Natural killer cell (primary cell): ENCODE measurements at regions not wholly inside any gene's neighbourhood (a gene's known extent, or its start where the extent isn't known, plus 50 kb on each side); places are given as distances from the start of the nearest gene placed in this dataset.

Experiments
- ATAC-seq, 3 donors: fragments of 150-1000 bp in 2 of 3; fragments of 200-7000 bp in 1 of 3; cut with Tn5 transposase; 1 replicate in 1 of 3; 2 replicates in 2 of 3; pipeline ENCODE4 v1.10.0; 2021; ENCODE audit warnings: mild to moderate bottlenecking in 2 of 3, moderate library complexity in 2 of 3
- DNase-seq, 2 donors: peaks; one replicate each; pipeline versions ENCODE4 v3.0.0 to v3.0.0-alpha.2; 2013 to 2021; ENCODE audit warnings: mixed read lengths in 1 of 2
- H3K27ac ChIP-seq: one replicate; pipeline ENCODE4 v1.5.1; 2013; ENCODE audit warnings: mild to moderate bottlenecking, low read length
- H3K27me3 ChIP-seq: one replicate; pipeline ENCODE4 v1.6.1; 2013; ENCODE audit warnings: low read length; ENCODE audit not compliant: control insufficient read depth, insufficient read depth
- H3K36me3 ChIP-seq: one replicate; pipeline ENCODE4 v1.6.1; 2013; ENCODE audit warnings: low read length; ENCODE audit not compliant: control insufficient read depth, insufficient read depth
- H3K4me1 ChIP-seq: one replicate; pipeline ENCODE4 v1.6.1; 2013; ENCODE audit warnings: low read length; ENCODE audit not compliant: control insufficient read depth, insufficient read depth
- H3K4me3 ChIP-seq: one replicate; pipeline ENCODE4 v1.5.1; 2013; ENCODE audit warnings: low read length
- H3K9me3 ChIP-seq: one replicate; pipeline ENCODE4 v1.6.1; 2013; ENCODE audit warnings: low read length; ENCODE audit not compliant: control insufficient read depth, insufficient read depth
- H3K27ac Mint-ChIP-seq, 2 donors: one replicate each; pipeline ENCODE4 v1.8.0; 2022; ENCODE audit warnings: mild to moderate bottlenecking in 2 of 2, mixed read lengths in 2 of 2, moderate library complexity in 1 of 2
- H3K27me3 Mint-ChIP-seq, 2 donors: one replicate each; pipeline ENCODE4 v1.8.0; 2022; ENCODE audit warnings: low read depth in 2 of 2, mixed read lengths in 2 of 2
- H3K36me3 Mint-ChIP-seq: one replicate; pipeline ENCODE4 v1.8.0; 2022; ENCODE audit warnings: mixed read lengths
- H3K4me1 Mint-ChIP-seq, 2 donors: one replicate each; pipeline ENCODE4 v1.8.0; 2022; ENCODE audit warnings: mixed read lengths in 2 of 2
- H3K4me3 Mint-ChIP-seq: one replicate; pipeline ENCODE4 v1.8.0; 2022; ENCODE audit warnings: mild to moderate bottlenecking, moderate library complexity, mixed read lengths
- H3K9me3 Mint-ChIP-seq, 2 donors: one replicate each; pipeline ENCODE4 v1.8.0; 2022; ENCODE audit warnings: mixed read lengths in 2 of 2
- whole genome bisulfite sequencing: methylation state at CpG from one replicate; pipeline ENCODE4 v1.1.7; 2013; ENCODE audit warnings: missing lambda C conversion rate; ENCODE audit not compliant: insufficient coverage; 5-methylcytosine and 5-hydroxymethylcytosine counted together
- intact Hi-C: fragments of 100-400 bp; cut with micrococcal nuclease; formaldehyde crosslinking; loops from one replicate; pipeline ENCODE4 v1.14.2; 2022
- TF ChIP-seq, protein P1 (sequence below): fragments of 200-600 bp; IDR thresholded peaks from one replicate; pipeline ENCODE4 v1.8.0; 2022; ENCODE audit warnings: antibody characterized with exemption

GRCh38 chr9:108016446-108016845, 526.9 kb upstream of the KLF4 start:
- 77% methylated on average over 3 of the region's 3 CpGs for WGBS
- Mint-ChIP-seq H3K4me1 (no peaks in the 10 kb centered on the region), H3K27ac (no peak overlapping the region), H3K4me3 (no peak overlapping the region), H3K9me3 (peaks cover 12 to 17% of the 10 kb centered on the region in 2 donors), H3K36me3 (no peaks in the 10 kb centered on the region), H3K27me3 (no peaks in the 10 kb centered on the region)
- Histone ChIP-seq H3K36me3 (no peaks in the 10 kb centered on the region), H3K27ac (no peak overlapping the region), H3K9me3 (no peaks in the 10 kb centered on the region), H3K4me1 (no peaks in the 10 kb centered on the region), H3K27me3 (no peaks in the 10 kb centered on the region), H3K4me3 (no peak overlapping the region)
- DNase-seq, result no peak
- no peak for ATAC-seq
- intact Hi-C loops, result no loop called here
- TF ChIP-seq, protein P1, sequence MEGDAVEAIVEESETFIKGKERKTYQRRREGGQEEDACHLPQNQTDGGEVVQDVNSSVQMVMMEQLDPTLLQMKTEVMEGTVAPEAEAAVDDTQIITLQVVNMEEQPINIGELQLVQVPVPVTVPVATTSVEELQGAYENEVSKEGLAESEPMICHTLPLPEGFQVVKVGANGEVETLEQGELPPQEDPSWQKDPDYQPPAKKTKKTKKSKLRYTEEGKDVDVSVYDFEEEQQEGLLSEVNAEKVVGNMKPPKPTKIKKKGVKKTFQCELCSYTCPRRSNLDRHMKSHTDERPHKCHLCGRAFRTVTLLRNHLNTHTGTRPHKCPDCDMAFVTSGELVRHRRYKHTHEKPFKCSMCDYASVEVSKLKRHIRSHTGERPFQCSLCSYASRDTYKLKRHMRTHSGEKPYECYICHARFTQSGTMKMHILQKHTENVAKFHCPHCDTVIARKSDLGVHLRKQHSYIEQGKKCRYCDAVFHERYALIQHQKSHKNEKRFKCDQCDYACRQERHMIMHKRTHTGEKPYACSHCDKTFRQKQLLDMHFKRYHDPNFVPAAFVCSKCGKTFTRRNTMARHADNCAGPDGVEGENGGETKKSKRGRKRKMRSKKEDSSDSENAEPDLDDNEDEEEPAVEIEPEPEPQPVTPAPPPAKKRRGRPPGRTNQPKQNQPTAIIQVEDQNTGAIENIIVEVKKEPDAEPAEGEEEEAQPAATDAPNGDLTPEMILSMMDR, result no peak

GRCh38 chr9:108015690-108016089, 526.1 kb upstream of the KLF4 start:
- WGBS, result 85% methylated on average over 5 of the region's 5 CpGs
- ATAC-seq (no peak), DNase-seq (no peak)
- no peak overlapping the region for H3K4me3 ChIP-seq
- no peaks in the 10 kb centered on the region for H3K9me3 ChIP-seq
- intact Hi-C loops, result no loop called here
- TF ChIP-seq, protein P1, result no peak
- H3K4me1 ChIP-seq, result no peaks in the 10 kb centered on the region
- H3K9me3 Mint-ChIP-seq, result peaks cover 12 to 17% of the 10 kb centered on the region in 2 donors
- no peaks in the 10 kb centered on the region for H3K4me1 Mint-ChIP-seq
- no peak overlapping the region for H3K27ac Mint-ChIP-seq
- H3K4me3 Mint-ChIP-seq, result no peak overlapping the region
- no peaks in the 10 kb centered on the region for H3K27me3 Mint-ChIP-seq
- no peak overlapping the region for H3K27ac ChIP-seq
- no peaks in the 10 kb centered on the region for H3K36me3 ChIP-seq
- H3K27me3 ChIP-seq, result no peaks in the 10 kb centered on the region
- no peaks in the 10 kb centered on the region for H3K36me3 Mint-ChIP-seq

DNA sequence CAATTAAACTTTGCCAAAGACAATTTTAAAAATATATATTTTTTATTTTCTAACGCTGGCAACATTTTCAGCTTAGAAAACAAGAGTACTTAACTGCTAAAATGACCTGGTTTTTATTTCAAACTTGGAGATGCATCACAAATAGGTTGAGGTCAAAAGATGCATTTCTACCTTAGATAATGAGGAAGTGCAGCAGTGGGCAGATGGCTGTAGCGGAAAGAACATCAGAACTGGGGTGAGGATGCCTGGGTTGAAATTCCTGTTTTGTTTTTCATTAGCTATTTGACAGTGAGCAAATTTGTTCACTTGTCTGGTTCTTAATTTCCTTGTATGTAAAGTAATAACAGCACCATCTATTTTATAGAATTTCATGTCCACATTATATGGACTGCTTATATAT, 524.8 kb upstream of the KLF4 start:
- intact Hi-C loops, result no loop called here
- Mint-ChIP-seq H3K4me3 (no peak overlapping the region), H3K4me1 (no peaks in the 10 kb centered on the region), H3K36me3 (no peaks in the 10 kb centered on the region), H3K27ac (no peak overlapping the region), H3K9me3 (peaks cover 12 to 16% of the 10 kb centered on the region in 2 donors), H3K27me3 (no peaks in the 10 kb centered on the region)
- ATAC-seq (no peak), DNase-seq (no peak)
- TF ChIP-seq, protein P1, result no peak
- H3K27me3 ChIP-seq, result no peaks in the 10 kb centered on the region
- WGBS, result 69% methylated on average over 2 of the region's 2 CpGs
- H3K9me3 ChIP-seq, result no peaks in the 10 kb centered on the region
- H3K4me1 ChIP-seq, result no peaks in the 10 kb centered on the region
- H3K4me3 ChIP-seq, result no peak overlapping the region
- no peaks in the 10 kb centered on the region for H3K36me3 ChIP-seq
- H3K27ac ChIP-seq, result no peak overlapping the region

DNA sequence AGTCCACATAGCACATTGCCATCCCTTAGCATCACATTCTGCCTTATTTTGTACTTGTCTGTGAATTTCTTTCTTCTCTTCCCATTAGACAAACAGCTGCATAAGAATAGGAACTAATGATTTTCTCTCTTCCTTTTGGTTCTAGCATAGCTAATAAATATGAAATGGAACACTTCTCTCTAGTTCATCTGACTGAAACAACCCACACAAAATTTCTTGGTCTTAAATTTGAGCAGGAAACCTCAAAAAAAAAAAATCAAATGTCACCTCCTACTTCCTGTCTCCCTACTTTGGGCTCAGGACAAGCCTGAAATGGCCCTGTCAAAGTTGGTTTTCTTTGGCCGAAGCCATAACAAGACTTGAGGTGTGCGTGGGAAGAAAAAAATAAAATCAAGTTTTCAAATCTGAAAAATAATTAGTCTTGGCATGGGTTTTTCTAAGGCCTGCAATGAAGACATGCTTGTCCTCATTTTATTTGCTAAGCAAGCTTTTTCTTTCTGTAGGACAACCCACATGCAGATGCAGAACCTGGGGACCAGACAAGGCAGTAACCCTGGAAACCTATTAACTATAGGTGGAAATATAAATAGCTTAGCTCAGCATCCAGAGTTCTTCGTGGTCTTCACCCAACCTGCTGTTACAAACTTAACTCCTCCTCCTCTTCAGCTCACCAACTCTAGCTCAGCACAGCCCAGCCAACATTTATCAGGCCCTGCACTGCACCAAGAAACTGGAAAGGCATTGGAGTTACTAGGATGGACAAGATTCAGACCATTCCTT, 523.5 kb upstream of the KLF4 start:
- WGBS, result 77% methylated on average over 3 of the region's 3 CpGs
- TF ChIP-seq, protein P1, result no peak
- Mint-ChIP-seq H3K9me3 (peaks cover 8 to 12% of the 10 kb centered on the region in 2 donors), H3K27ac (no peak overlapping the region), H3K4me1 (no peaks in the 10 kb centered on the region), H3K27me3 (no peaks in the 10 kb centered on the region), H3K4me3 (no peak overlapping the region), H3K36me3 (no peaks in the 10 kb centered on the region)
- Histone ChIP-seq H3K36me3 (no peaks in the 10 kb centered on the region), H3K4me3 (no peak overlapping the region), H3K27ac (no peak overlapping the region), H3K27me3 (no peaks in the 10 kb centered on the region), H3K9me3 (no peaks in the 10 kb centered on the region), H3K4me1 (no peaks in the 10 kb centered on the region)
- intact Hi-C loops, result no loop called here
- DNase-seq, result no peak
- no peak for ATAC-seq
